ENCODE measurements at regions not wholly inside any gene's neighbourhood (a gene's known extent, or its start where the extent isn't known, plus 50 kb on each side); places are given as distances from the start of the nearest gene placed in this dataset.

DNA sequence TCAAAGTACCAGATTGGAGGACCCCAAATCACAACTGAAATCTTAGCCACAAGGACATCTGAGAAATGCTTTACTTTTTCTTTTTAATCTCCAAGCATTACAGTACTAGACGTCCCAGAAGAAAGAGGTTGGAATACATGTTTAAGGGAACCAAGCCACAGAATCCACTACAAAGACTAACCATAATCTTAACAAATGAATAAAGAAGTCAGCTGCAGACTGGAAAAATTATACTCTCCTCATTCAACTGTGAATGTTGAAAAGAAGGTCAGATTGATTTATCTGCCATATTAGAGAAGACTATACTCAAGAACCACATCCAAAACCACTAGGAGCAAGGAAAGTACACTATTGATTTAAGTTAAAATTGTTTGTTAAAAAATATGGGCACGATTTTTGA lies 102.1 kb upstream of the ABCB5 start:
- DNase-seq (ENCODE audit: low read depth) = peak; percentile 34
- H3K4me3 ChIP-seq (ENCODE audit: low read depth, low read length) = no peak overlapping the region
- TF ChIP-seq, protein P1, sequence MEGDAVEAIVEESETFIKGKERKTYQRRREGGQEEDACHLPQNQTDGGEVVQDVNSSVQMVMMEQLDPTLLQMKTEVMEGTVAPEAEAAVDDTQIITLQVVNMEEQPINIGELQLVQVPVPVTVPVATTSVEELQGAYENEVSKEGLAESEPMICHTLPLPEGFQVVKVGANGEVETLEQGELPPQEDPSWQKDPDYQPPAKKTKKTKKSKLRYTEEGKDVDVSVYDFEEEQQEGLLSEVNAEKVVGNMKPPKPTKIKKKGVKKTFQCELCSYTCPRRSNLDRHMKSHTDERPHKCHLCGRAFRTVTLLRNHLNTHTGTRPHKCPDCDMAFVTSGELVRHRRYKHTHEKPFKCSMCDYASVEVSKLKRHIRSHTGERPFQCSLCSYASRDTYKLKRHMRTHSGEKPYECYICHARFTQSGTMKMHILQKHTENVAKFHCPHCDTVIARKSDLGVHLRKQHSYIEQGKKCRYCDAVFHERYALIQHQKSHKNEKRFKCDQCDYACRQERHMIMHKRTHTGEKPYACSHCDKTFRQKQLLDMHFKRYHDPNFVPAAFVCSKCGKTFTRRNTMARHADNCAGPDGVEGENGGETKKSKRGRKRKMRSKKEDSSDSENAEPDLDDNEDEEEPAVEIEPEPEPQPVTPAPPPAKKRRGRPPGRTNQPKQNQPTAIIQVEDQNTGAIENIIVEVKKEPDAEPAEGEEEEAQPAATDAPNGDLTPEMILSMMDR (IDR thresholded peaks at IDR 0.05; ENCODE audit: low read depth, low read length, missing control alignments) = no peak
- in situ Hi-C loops (cut with HindIII; ENCODE audit: low sequenced_read_pairs) = no loop called here

DNA sequence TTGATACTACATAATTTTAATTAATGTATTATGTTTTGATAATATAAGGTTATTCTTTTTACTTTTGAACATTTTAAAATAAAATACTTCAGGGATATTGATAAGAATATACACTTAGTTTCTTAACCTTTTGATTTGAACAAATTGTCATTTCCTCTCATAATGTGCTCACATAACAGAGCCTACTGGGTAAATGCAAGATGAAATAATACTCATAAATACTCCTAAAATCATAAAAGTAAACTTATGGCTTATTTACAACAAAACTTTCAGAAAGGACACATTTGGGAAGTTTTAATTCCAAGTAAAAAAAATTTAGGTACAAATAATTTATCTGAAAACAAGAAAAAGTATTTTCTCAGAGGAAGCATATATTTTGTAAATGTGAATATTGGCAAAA lies 101.6 kb upstream of the ABCB5 start:
- no peak overlapping the region for H3K4me3 ChIP-seq (ENCODE audit: low read depth, low read length)
- DNase-seq (ENCODE audit: low read depth) = no peak
- TF ChIP-seq, protein P1 (IDR thresholded peaks at IDR 0.05; ENCODE audit: low read depth, low read length, missing control alignments) = no peak
- in situ Hi-C loops (cut with HindIII; ENCODE audit: low sequenced_read_pairs) = no loop called here

DNA sequence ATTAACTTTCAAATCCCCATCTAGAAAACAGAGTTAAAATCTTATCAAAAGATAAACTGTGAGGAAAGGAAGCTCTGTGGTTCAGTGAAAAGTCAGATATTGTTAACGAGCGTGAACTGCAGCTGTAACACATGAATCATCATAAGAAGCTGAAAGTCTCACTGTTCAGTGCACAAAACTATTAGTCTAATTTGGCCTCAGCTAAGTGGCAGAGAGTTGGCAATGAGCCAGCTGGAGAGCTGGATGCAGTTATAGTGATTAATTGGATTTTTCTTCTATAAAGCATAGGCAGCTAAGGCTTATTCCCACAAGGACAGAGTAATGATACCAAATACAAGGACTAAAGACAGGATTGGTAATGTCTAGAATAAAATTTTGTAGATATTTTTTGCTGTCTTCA lies 101.1 kb upstream of the ABCB5 start:
- DNase-seq (ENCODE audit: low read depth) = peak; percentile 92
- in situ Hi-C loops (cut with HindIII; ENCODE audit: low sequenced_read_pairs) = no loop called here

DNA sequence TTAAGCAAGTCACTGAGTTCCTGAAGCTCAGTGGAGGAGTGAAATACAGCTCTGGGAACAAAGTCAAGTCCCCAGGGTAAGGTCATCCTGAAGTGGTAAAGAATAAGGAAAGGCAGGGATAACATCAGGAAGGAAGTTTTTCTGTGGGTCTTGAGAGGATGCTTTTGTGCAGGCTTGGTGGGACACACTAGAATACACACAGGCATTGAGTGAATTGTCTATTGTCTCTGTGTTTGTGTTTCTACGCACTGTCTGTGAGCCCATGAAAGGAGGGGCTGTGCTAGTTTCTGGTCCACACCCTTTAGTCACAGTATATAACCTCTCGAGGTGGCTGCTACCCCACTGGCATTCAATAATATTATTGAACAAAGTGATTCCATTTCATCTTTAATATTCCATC lies 95.8 kb upstream of the ABCB5 start:
- TF ChIP-seq, protein P1 (IDR thresholded peaks at IDR 0.05; ENCODE audit: low read depth, low read length, missing control alignments) = no peak
- in situ Hi-C loops (cut with HindIII; ENCODE audit: low sequenced_read_pairs) = no loop called here
- H3K4me3 ChIP-seq (ENCODE audit: low read depth, low read length) = no peak overlapping the region
- DNase-seq (ENCODE audit: low read depth) = no peak

More for the DNA sequence above, 101.1 kb upstream of the ABCB5 start:
- TF ChIP-seq, protein P1 (IDR thresholded peaks at IDR 0.05; ENCODE audit: low read depth, low read length, missing control alignments) = no peak
- H3K4me3 ChIP-seq (ENCODE audit: low read depth, low read length) = no peak overlapping the region

DNA sequence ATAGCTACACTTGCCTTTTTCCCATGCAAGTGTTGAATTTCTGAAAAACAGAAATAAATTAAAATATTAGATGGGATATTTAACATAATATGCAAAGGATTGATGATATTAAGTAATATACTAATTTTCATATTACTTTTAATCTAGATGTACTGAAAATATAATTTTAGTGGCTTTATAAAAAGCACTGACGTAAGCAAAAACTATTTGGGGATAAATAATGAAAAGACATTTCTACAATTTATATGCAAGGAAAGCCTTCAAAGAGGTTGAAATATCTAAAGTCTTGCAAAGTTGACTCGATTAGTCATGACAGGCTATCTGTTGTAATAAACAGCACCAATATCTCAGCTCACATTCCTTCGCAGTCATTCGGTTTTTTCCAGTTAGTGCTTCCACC lies 94.9 kb upstream of the ABCB5 start:
- in situ Hi-C loops (cut with HindIII; ENCODE audit: low sequenced_read_pairs) = no loop called here
- no peak overlapping the region for H3K4me3 ChIP-seq (ENCODE audit: low read depth, low read length)
- TF ChIP-seq, protein P1 (IDR thresholded peaks at IDR 0.05; ENCODE audit: low read depth, low read length, missing control alignments) = no peak
- no peak for DNase-seq (ENCODE audit: low read depth)

DNA sequence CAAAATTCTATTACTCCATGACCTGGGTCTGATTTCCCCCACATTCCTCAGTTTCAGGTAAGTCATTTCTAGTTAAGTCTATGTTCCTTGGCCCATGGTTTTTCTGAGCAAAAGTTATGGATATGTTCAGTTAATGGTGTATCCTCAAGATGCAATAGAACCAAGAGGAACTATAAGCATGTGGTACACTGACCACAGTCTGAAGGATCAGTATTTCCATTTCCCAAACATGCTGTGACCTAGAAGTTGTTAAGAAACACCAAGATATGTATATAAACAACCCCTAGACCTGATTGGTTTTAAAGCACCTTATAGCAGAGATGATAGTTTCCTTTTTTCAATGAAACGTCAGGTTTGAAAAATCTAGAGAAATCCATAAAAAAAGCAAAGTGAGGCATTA lies 94.2 kb upstream of the ABCB5 start:
- in situ Hi-C loops (cut with HindIII; ENCODE audit: low sequenced_read_pairs) = no loop called here
- H3K4me3 ChIP-seq (ENCODE audit: low read depth, low read length) = no peak overlapping the region
- DNase-seq (ENCODE audit: low read depth) = no peak
- TF ChIP-seq, protein P1 (IDR thresholded peaks at IDR 0.05; ENCODE audit: low read depth, low read length, missing control alignments) = no peak

DNA sequence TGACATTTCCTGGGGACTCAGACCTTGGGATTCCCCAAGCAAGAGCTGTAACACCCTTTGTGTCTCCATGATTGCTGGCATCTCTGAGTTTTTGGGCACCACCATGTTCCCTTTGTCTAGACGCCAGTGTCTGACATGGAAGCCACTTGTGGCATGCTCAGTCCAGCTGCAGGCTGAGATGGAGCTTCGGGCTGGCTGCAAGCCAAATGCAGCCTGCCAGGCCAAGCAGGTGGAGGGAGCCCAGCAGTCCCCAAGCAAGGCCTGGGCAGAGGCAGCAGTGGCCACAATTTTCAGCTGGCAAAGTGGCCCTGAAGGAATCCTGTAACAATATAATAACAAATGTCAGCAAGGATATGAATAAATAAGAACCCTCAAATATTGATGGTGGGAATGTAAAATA lies 86.2 kb upstream of the ABCB5 start:
- H3K4me3 ChIP-seq (ENCODE audit: low read depth, low read length) = no peak overlapping the region
- in situ Hi-C loops (cut with HindIII; ENCODE audit: low sequenced_read_pairs) = no loop called here
- TF ChIP-seq, protein P1 (IDR thresholded peaks at IDR 0.05; ENCODE audit: low read depth, low read length, missing control alignments) = no peak
- DNase-seq (ENCODE audit: low read depth) = no peak
